GM19467 (cell line): ENCODE measurements at regions not wholly inside any gene's neighbourhood (a gene's known extent, or its start where the extent isn't known, plus 50 kb on each side); places are given as distances from the start of the nearest gene placed in this dataset.

ENCODE experiments used
- ATAC-seq: cut with Tn5 transposase; IDR thresholded peaks from one replicate; pipeline ENCODE4 v1.9.1; 2021; ENCODE audit warnings: mild to moderate bottlenecking, moderate library complexity; ENCODE audit not compliant: unreplicated experiment

GRCh38 chr4:187301923-187302322, 578.3 kb upstream of the FAT1 start:
- ATAC-seq: no peak

- no peak for ATAC-seq
These were observed 578.9 kb upstream of the FAT1 start for GRCh38 chr4:187302457-187303150.

- ATAC-seq: no peak
These were observed 580.5 kb upstream of the FAT1 start for GRCh38 chr4:187304133-187304532.

- ATAC-seq: no peak
These were observed 583.5 kb upstream of the FAT1 start for GRCh38 chr4:187307131-187307530.

- ATAC-seq: no peak
These were observed 585.8 kb upstream of the FAT1 start for GRCh38 chr4:187309456-187309855.

- no peak for ATAC-seq
These were observed 588.6 kb upstream of the FAT1 start for GRCh38 chr4:187312299-187312698.

- ATAC-seq: no peak
These were observed 594.1 kb upstream of the FAT1 start for GRCh38 chr4:187317799-187318198.

- no peak for ATAC-seq
These were observed 598.1 kb upstream of the FAT1 start for GRCh38 chr4:187321711-187322110.

- ATAC-seq: no peak
These were observed 608.5 kb upstream of the FAT1 start for GRCh38 chr4:187332141-187332540.

- ATAC-seq: no peak
These were observed 609.5 kb upstream of the FAT1 start for GRCh38 chr4:187333151-187333550.

GRCh38 chr4:187335339-187335738, 611.7 kb upstream of the FAT1 start:
- no peak for ATAC-seq

- no peak for ATAC-seq
These were observed 631.1 kb upstream of the FAT1 start for GRCh38 chr4:187354740-187355139.

- no peak for ATAC-seq
These were observed 633.5 kb upstream of the FAT1 start for GRCh38 chr4:187357045-187357643.

GRCh38 chr4:187357821-187358220, 634.2 kb upstream of the FAT1 start:
- ATAC-seq: no peak

- ATAC-seq: no peak
These were observed 632.4 kb upstream of the ZFP42 start for GRCh38 chr4:187362937-187363857.

GRCh38 chr4:187364401-187364800, 631.2 kb upstream of the ZFP42 start:
- ATAC-seq: no peak

- no peak for ATAC-seq
These were observed 630.7 kb upstream of the ZFP42 start for GRCh38 chr4:187364851-187365250.

- ATAC-seq: no peak
These were observed 629.0 kb upstream of the ZFP42 start for GRCh38 chr4:187366530-187366929.

- no peak for ATAC-seq
These were observed 624.7 kb upstream of the ZFP42 start for GRCh38 chr4:187370918-187371317.

- ATAC-seq: no peak
These were observed 617.1 kb upstream of the ZFP42 start for GRCh38 chr4:187378441-187378840.

- no peak for ATAC-seq
These were observed 615.4 kb upstream of the ZFP42 start for GRCh38 chr4:187380181-187380581.

GRCh38 chr4:187383181-187383580, 612.4 kb upstream of the ZFP42 start:
- no peak for ATAC-seq
